LNCaP clone FGC (cell line): ENCODE measurements at regions not wholly inside any gene's neighbourhood (a gene's known extent, or its start where the extent isn't known, plus 50 kb on each side); places are given as distances from the start of the nearest gene placed in this dataset.

ENCODE experiments used
- DNase-seq: peaks from one replicate; pipeline ENCODE4 v3.0.0-alpha.2; 2011; ENCODE audit warnings: low read depth
- H3K4me3 ChIP-seq: 2 replicates; pipeline ENCODE4 v1.5.1; 2011; ENCODE audit warnings: mild to moderate bottlenecking, low read depth, low read length, control low read depth
- TF ChIP-seq, protein P1 (sequence below): IDR thresholded peaks from 2 replicates; pipeline ENCODE4 v1.5.1; 2012; ENCODE audit warnings: mild to moderate bottlenecking; ENCODE audit not compliant: control insufficient read depth, insufficient read depth; ENCODE audit errors: extremely low read depth

DNA sequence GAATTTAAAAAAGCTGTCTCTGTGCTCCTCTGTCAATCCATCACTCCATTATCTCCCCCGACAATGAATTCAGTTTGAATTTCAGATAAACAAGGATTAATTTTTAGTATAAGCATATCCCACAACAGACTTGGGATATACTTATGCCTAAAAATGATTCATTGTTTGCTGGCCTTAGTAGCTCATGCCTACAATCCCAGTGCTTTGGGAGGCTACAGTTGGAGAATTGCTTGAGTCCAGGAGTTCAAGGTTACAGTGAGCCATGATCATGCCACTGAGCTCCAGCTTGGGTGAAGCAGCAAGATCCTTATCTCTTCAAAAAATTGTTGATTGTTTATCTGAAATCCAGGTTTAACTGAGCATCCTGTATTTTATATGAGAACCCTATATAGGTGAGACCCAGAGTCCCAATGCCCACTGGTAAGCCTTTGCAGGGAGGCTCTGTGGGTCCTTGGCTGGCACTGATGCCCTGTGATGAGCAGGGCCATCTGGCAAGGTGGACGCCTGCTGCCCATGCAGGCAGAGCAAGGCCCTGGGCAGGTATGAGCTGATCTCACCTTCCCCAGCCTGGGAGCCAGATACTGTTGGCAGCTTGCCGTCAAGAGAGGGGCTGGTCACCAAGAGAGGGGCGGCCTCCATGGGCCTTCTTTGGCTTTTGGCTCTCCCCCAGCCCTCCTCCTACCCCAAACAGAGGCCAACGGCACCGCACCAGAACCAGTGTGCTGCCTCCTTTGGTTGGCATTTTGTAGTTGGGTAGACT is 158.7 kb downstream of the SEC14L1 start:
- no peak for DNase-seq
- TF ChIP-seq, protein P1, sequence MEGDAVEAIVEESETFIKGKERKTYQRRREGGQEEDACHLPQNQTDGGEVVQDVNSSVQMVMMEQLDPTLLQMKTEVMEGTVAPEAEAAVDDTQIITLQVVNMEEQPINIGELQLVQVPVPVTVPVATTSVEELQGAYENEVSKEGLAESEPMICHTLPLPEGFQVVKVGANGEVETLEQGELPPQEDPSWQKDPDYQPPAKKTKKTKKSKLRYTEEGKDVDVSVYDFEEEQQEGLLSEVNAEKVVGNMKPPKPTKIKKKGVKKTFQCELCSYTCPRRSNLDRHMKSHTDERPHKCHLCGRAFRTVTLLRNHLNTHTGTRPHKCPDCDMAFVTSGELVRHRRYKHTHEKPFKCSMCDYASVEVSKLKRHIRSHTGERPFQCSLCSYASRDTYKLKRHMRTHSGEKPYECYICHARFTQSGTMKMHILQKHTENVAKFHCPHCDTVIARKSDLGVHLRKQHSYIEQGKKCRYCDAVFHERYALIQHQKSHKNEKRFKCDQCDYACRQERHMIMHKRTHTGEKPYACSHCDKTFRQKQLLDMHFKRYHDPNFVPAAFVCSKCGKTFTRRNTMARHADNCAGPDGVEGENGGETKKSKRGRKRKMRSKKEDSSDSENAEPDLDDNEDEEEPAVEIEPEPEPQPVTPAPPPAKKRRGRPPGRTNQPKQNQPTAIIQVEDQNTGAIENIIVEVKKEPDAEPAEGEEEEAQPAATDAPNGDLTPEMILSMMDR, result no peak
- no peak overlapping the region for H3K4me3 ChIP-seq

DNA sequence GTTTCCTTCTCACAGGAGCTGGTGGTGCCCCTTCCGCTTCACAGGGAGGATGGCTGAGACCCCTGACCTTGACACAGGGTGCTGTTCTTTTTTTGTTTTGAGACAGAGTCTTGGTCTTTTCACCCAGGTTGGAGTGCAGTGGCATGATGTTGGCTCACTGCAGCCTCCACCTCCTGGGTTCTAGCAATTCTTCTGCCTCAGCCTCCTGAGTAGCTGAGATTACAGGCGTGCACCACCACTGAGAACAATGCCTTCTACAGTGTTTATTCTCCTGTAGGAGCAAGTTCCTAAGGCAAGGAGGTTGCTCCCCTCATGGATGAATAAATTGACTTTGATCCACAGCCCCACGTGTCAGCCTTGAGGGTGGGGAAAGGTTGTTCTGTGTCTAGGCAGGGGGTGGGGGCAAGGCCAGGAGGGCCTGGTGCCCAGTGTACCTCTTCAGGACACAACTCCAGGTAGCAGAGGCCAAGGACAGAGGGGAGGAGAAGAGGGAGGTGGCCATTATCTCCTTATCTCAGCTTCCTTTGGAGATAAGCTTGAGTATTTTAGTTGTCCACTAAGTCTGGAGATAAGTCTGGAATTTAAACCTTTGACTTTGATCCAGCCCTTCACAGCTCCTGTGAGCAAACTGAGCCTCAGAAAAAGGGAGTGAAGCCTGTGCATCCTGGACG is 159.4 kb downstream of the SEC14L1 start:
- no peak for DNase-seq
- TF ChIP-seq, protein P1, result no peak
- H3K4me3 ChIP-seq, result no peak overlapping the region

DNA sequence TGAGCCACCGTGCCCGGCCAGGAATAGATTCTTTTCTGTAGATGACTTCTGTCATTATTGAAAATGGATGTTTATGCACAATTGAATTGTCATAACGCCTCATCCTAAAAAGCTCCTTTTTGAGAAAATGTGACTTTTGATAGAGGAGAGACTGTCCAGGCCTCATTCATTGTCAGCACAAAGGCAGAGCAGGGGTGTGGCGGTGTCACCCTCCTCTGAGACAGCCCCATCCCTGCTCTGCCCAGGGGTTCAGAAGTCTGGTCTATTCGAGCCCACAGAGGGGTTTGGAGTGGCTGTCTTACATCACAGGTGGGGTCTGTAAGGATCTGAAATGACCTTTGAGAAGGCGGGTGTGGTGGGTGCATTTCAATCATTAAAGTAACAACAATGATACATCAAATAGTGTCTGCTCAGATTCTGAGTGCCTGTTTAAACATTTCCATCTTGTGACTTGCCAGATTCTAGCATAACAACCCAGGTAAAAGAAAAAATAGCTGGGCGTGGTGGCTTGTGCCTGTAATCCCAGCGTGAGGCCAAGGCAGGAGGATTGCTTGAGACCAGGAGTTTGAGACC is 161.0 kb downstream of the SEC14L1 start:
- DNase-seq, result no peak
- TF ChIP-seq, protein P1, result no peak
- H3K4me3 ChIP-seq, result no peak overlapping the region

DNA sequence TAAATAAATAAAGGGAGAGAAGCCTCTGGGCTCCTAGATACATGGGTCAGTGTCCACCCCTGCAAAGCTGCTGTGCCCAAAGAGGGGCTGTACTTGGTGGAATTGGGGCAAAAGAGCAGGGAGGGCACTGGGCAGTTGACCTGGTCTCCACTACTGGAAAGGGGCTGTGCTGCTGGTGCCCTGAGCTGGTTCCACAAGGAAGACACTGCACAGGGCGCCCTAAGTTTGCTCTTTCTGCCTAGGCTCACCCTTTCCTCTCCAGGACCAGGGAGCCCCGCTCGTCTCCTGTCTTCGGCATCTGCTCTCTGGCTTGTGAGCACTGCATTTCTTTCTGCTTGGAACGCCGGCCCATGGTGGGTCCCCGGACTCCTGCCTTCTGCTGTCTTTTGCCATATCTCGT is 161.9 kb downstream of the SEC14L1 start:
- TF ChIP-seq, protein P1, result no peak
- no peak for DNase-seq
- H3K4me3 ChIP-seq, result no peak overlapping the region

DNA sequence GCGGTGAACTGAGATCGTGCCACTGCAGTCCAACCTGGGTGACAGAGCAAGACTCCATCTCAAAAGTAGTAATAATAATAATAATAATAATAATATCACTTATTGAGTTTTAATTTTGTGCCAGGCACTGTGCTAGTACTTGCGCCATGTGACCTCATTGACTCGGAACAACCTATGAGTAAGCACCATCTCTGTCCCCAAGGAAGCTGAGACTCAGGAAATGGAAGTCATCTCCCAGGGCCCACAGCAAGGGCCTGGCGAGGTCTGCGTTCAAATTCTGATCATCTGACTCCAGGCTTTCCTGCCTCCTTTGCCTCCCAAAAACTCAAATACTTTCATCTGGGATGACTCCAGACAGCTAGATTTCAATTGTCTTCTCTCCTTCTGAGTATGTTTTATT is 162.9 kb downstream of the SEC14L1 start:
- H3K4me3 ChIP-seq, result no peak overlapping the region
- no peak for DNase-seq

DNA sequence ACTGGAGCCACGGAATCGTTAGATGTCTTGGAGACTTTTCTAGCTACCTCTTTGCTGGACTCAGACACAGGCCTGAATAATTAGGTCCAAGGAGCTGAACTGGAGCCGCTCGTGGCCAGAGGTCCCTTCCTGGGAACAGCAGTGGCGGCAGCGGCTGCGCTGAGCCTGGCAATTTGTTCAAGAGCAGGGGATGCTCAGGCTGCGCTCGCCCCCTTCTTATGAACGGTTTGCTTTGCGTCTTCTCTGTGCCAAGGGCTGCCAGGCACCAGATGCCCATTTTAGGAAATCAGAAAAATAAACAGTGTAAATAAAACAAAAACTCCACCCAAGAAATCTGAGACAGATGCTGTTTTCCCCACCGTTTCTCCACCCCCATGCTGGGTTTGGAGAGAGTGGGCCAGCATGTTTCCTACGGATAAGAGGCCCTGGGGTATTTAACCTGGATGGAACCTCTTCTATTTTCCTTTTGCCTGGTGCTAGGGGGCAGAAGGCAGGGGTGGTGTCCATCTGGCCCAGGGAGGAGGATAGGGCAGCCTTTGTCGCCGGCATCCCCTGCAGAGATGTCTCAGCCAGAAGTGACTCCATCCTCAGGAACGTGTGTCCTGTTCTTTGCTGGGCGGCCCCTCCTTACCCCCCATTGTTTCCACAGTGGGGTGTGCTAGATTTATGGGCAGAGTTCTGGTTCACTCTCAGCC is 163.4 kb downstream of the SEC14L1 start:
- no peak for DNase-seq
- no peak overlapping the region for H3K4me3 ChIP-seq
- TF ChIP-seq, protein P1, result no peak

More for the DNA sequence above, 162.9 kb downstream of the SEC14L1 start:
- TF ChIP-seq, protein P1, result no peak
